IMR-90 (cell line): ENCODE measurements at regions not wholly inside any gene's neighbourhood (a gene's known extent, or its start where the extent isn't known, plus 50 kb on each side); places are given as distances from the start of the nearest gene placed in this dataset.

ENCODE experiments used
- ATAC-seq: fragments of 200-7000 bp; cut with Tn5 transposase; 2 replicates; pipeline ENCODE4 v1.9.1; 2020; ENCODE audit warnings: low read depth, mild to moderate bottlenecking, moderate library complexity
- BruUV-seq: library from RNA; stranded (reverse); fragments of 400-500 nt; replicated peaks from 2 replicates; lab custom pipeline; 2021; lab: Mats Ljungman, UMichigan
- CTCF ChIA-PET: fragments of 300-600 bp; formaldehyde crosslinking; extraction: SDS; loops from one replicate; lab custom pipeline; 2021; ENCODE audit warnings: antibody characterized with exemption; lab: Yijun Ruan, JAX
- POLR2A ChIA-PET: fragments of 300-600 bp; sonication (Branson Sonifier 250); formaldehyde crosslinking; loops from one replicate; lab custom pipeline; 2022; ENCODE audit warnings: antibody characterized with exemption; ENCODE audit not compliant: unreplicated experiment; lab: Charles Lee
- DNase-seq: peaks from one replicate; pipeline ENCODE4 v3.0.0; 2013
- H2AFZ ChIP-seq: replicated peaks from 2 replicates; pipeline ENCODE3; 2013; ENCODE audit warnings: low read length, mild to moderate bottlenecking; ENCODE audit not compliant: poor library complexity
- H2AK5ac ChIP-seq: 2 replicates; pipeline ENCODE4 v1.6.1; 2013; ENCODE audit warnings: low read depth, low read length, inconsistent platforms
- H2AK9ac ChIP-seq: replicated peaks from 2 replicates; pipeline ENCODE3; 2013; ENCODE audit warnings: mild to moderate bottlenecking, low read depth, low read length, moderate library complexity; ENCODE audit not compliant: poor library complexity
- H2BK120ac ChIP-seq: 2 replicates; pipeline ENCODE4 v1.6.1; 2013; ENCODE audit warnings: low read depth, low read length, inconsistent platforms
- H2BK15ac ChIP-seq: 3 replicates; pipeline ENCODE4 v1.6.1; 2013; ENCODE audit warnings: low read depth, low read length, inconsistent platforms
- H2BK20ac ChIP-seq: 2 replicates; pipeline ENCODE4 v1.6.1; 2013; ENCODE audit warnings: low read depth, mild to moderate bottlenecking, inconsistent platforms, low read length, moderate library complexity
- H2BK5ac ChIP-seq: 2 replicates; pipeline ENCODE4 v1.6.1; 2013; ENCODE audit warnings: mild to moderate bottlenecking, low read depth, low read length, inconsistent platforms; ENCODE audit not compliant: poor library complexity, severe bottlenecking
- H3K14ac ChIP-seq: replicated peaks from 2 replicates; pipeline ENCODE4 v1.6.1; 2013; ENCODE audit warnings: low read depth, low read length, inconsistent platforms
- H3K18ac ChIP-seq: 2 replicates; pipeline ENCODE4 v1.6.1; 2013; ENCODE audit warnings: low read depth, low read length, control low read depth
- H3K23ac ChIP-seq: 2 replicates; pipeline ENCODE4 v1.6.1; 2013; ENCODE audit warnings: low read depth, low read length, inconsistent platforms
- H3K27ac ChIP-seq: 2 replicates; pipeline ENCODE4 v1.5.1; 2013; ENCODE audit warnings: mild to moderate bottlenecking, control low read depth, low read length; ENCODE audit not compliant: insufficient read depth
- H3K27me3 ChIP-seq: 2 replicates; pipeline ENCODE4 v1.6.1; 2013; ENCODE audit warnings: low read length; ENCODE audit not compliant: control insufficient read depth, insufficient read depth
- H3K36me3 ChIP-seq: 2 replicates; pipeline ENCODE4 v1.6.1; 2013; ENCODE audit warnings: low read length, mixed read lengths; ENCODE audit not compliant: control insufficient read depth, insufficient read depth
- H3K4ac ChIP-seq: 2 replicates; pipeline ENCODE4 v1.6.1; 2013; ENCODE audit warnings: low read depth, low read length, inconsistent platforms
- H3K4me1 ChIP-seq: 2 replicates; pipeline ENCODE4 v1.6.1; 2013; ENCODE audit warnings: low read length, mixed read lengths; ENCODE audit not compliant: control insufficient read depth, insufficient read depth
- H3K4me2 ChIP-seq: 2 replicates; pipeline ENCODE4 v1.6.1; 2013; ENCODE audit warnings: low read depth, mild to moderate bottlenecking, control low read depth, low read length, moderate library complexity
- H3K4me3 ChIP-seq: 2 replicates; pipeline ENCODE4 v1.5.1; 2013; ENCODE audit warnings: low read depth, mild to moderate bottlenecking, control low read depth, low read length, moderate library complexity; ENCODE audit not compliant: insufficient read depth
- H3K56ac ChIP-seq: 2 replicates; pipeline ENCODE4 v1.6.1; 2013; ENCODE audit warnings: low read length, inconsistent platforms; ENCODE audit not compliant: insufficient read depth; ENCODE audit errors: extremely low read depth
- H3K79me1 ChIP-seq, 2 experiments: 2 replicates each; pipeline ENCODE4 v1.6.1; 2013; ENCODE audit warnings: low read length in 2 of 2, inconsistent platforms in 1 of 2, low read depth in 1 of 2
- H3K9ac ChIP-seq: 2 replicates; pipeline ENCODE4 v1.6.1; 2013; ENCODE audit warnings: low read depth, low read length, control low read depth
- H3K9me1 ChIP-seq: 2 replicates; pipeline ENCODE4 v1.6.1; 2013; ENCODE audit warnings: low read length, inconsistent platforms; ENCODE audit not compliant: insufficient read depth
- H3K9me3 ChIP-seq: 2 replicates; pipeline ENCODE4 v1.6.1; 2013; ENCODE audit warnings: low read length; ENCODE audit not compliant: control insufficient read depth, insufficient read depth
- H4K20me1 ChIP-seq: 2 replicates; pipeline ENCODE4 v1.6.1; 2013; ENCODE audit warnings: low read length, inconsistent platforms; ENCODE audit not compliant: insufficient read depth
- H4K5ac ChIP-seq: 2 replicates; pipeline ENCODE4 v1.6.1; 2013; ENCODE audit warnings: mild to moderate bottlenecking, low read depth, low read length, control low read depth
- H4K8ac ChIP-seq, 2 experiments: 2 replicates each; pipeline ENCODE4 v1.6.1; 2013; ENCODE audit warnings: low read depth in 2 of 2, low read length in 2 of 2, control low read depth in 1 of 2, inconsistent platforms in 1 of 2
- H4K91ac ChIP-seq: 2 replicates; pipeline ENCODE4 v1.6.1; 2013; ENCODE audit warnings: low read depth, low read length, inconsistent platforms; ENCODE audit not compliant: insufficient read depth
- BHLHE40 ChIP-seq: fragments of 150-350 bp; IDR thresholded peaks from 2 replicates; pipeline ENCODE4 v1.6.1; 2016; ENCODE audit warnings: mild to moderate bottlenecking, low read depth, low read length
- CEBPB ChIP-seq: IDR thresholded peaks from 2 replicates; pipeline ENCODE4 v1.6.1; 2012; ENCODE audit warnings: low read depth, low read length, improper control_type of control experiment
- CHD1 ChIP-seq: IDR thresholded peaks from 2 replicates; pipeline ENCODE4 v1.6.1; 2012; ENCODE audit warnings: low read depth, low read length, improper control_type of control experiment
- FOS ChIP-seq: fragments of 150-350 bp; IDR thresholded peaks from 2 replicates; pipeline ENCODE4 v1.6.1; 2016; ENCODE audit warnings: low read depth, low read length
- MAFK ChIP-seq: IDR thresholded peaks from 2 replicates; pipeline ENCODE4 v1.6.1; 2012; ENCODE audit warnings: low read depth, low read length, improper control_type of control experiment
- MAZ ChIP-seq: IDR thresholded peaks from 2 replicates; pipeline ENCODE4 v1.6.1; 2012; ENCODE audit warnings: low read depth, mild to moderate bottlenecking, low read length, improper control_type of control experiment, moderate library complexity, borderline replicate concordance
- MXI1 ChIP-seq: IDR thresholded peaks from 2 replicates; pipeline ENCODE4 v1.6.1; 2012; ENCODE audit warnings: low read depth, mild to moderate bottlenecking, low read length, moderate library complexity, borderline replicate concordance
- NFE2L2 ChIP-seq: fragments of 150-350 bp; IDR thresholded peaks from 2 replicates; pipeline ENCODE4 v1.6.1; 2016; ENCODE audit warnings: low read depth, mild to moderate bottlenecking, low read length
- POLR2A ChIP-seq: IDR thresholded peaks from 2 replicates; pipeline ENCODE4 v1.6.1; 2012; ENCODE audit warnings: mild to moderate bottlenecking, low read depth, low read length
- RAD21 ChIP-seq: IDR thresholded peaks from 2 replicates; pipeline ENCODE4 v1.6.1; 2012; ENCODE audit warnings: low read length, improper control_type of control experiment
- RCOR1 ChIP-seq: IDR thresholded peaks from 2 replicates; pipeline ENCODE4 v1.6.1; 2012; ENCODE audit warnings: mild to moderate bottlenecking, low read length, improper control_type of control experiment; ENCODE audit not compliant: insufficient replicate concordance
- RFX5 ChIP-seq: IDR thresholded peaks from 2 replicates; pipeline ENCODE4 v1.8.0; 2012; ENCODE audit warnings: low read depth, mild to moderate bottlenecking, low read length, moderate library complexity
- SMC3 ChIP-seq: fragments of 150-350 bp; IDR thresholded peaks from 2 replicates; pipeline ENCODE4 v1.6.1; 2016; ENCODE audit warnings: low read depth, mild to moderate bottlenecking, antibody characterized with exemption, low read length, moderate library complexity
- WGBS, 2 experiments: methylation state at CpG; one replicate each; pipeline versions ENCODE4 v1.1.5 to v1.1.7; 2013; ENCODE audit warnings: missing lambda C conversion rate in 2 of 2; ENCODE audit not compliant: insufficient read length in 1 of 2; ENCODE audit errors: extremely low coverage in 2 of 2; 5-methylcytosine and 5-hydroxymethylcytosine counted together
- dilution Hi-C: fragments of 300-500 bp; cut with HindIII; formaldehyde crosslinking; loops from one replicate; pipeline ENCODE4 v1.14.3; 2018; ENCODE audit warnings: low sequenced_read_pairs; ENCODE audit not compliant: unreplicated experiment
- in situ Hi-C: fragments of 300-500 bp; cut with MboI; formaldehyde crosslinking; loops from 3 replicates; pipeline ENCODE4 v1.14.3; 2019; ENCODE audit warnings: low sequenced_read_pairs, inconsistent platforms, mixed read lengths
- intact Hi-C: fragments of 100-400 bp; cut with micrococcal nuclease; formaldehyde crosslinking; loops from 2 replicates; pipeline ENCODE4 v1.10.0; 2022
- TF ChIP-seq, protein P1 (sequence below): conservative IDR thresholded peaks from 2 replicates; pipeline ENCODE4 v1.5.1; 2012; ENCODE audit warnings: mild to moderate bottlenecking, low read depth, low read length, improper control_type of control experiment
- TF ChIP-seq, protein P2 (sequence below): fragments of 150-350 bp; IDR thresholded peaks from 2 replicates; pipeline ENCODE4 v1.6.1; 2016; ENCODE audit warnings: low read depth, mild to moderate bottlenecking, low read length, moderate library complexity, borderline replicate concordance
- TF ChIP-seq, protein P3 (sequence below): fragments of 150-350 bp; IDR thresholded peaks from 2 replicates; pipeline ENCODE4 v1.6.1; 2017; ENCODE audit warnings: mild to moderate bottlenecking, antibody characterized with exemption, low read length, low read depth

DNA sequence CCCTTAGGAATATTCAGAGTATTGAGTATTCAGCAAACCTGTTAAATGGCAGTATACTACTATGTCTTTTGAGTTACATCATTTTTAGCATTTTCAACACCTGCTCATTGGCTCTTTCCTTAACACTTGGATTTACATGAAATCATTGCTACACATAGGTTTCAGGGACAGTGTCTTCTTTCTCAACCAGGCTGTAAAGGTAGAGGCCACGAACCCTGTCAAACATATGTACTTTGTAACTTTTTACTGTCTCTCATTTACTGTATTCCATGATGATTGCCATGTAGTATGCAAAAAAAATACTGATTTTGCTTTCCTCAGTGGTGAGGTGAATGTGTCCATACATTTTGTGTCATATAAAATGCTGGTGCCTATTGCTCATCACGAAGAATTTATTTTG lies 264.4 kb downstream of the SLCO4C1 start:
- no CpG with 5 or more reads among the region's 2 CpGs for WGBS, 2 experiments
- no peak overlapping the region for H3K9ac ChIP-seq
- H3K14ac ChIP-seq: no peak overlapping the region
- in situ Hi-C loops (no loop called here), intact Hi-C loops (no loop called here), dilution Hi-C loops (no loop called here)
- no peak overlapping the region for H2BK120ac ChIP-seq
- no peak overlapping the region for H2BK15ac ChIP-seq
- no peak overlapping the region for H3K4me2 ChIP-seq
- no peak overlapping the region for H3K56ac ChIP-seq
- H2BK20ac ChIP-seq: no peak overlapping the region
- no peak overlapping the region for H3K4me3 ChIP-seq
- TF ChIP-seq NFE2L2: no peak
- no peak for TF ChIP-seq RFX5
- TF ChIP-seq POLR2A: no peak
- no peak for TF ChIP-seq RAD21
- no peak for TF ChIP-seq FOS
- no peak for TF ChIP-seq MAFK
- no peak for TF ChIP-seq MXI1
- no peak for TF ChIP-seq MAZ
- no peak for TF ChIP-seq CEBPB
- TF ChIP-seq, protein P1, sequence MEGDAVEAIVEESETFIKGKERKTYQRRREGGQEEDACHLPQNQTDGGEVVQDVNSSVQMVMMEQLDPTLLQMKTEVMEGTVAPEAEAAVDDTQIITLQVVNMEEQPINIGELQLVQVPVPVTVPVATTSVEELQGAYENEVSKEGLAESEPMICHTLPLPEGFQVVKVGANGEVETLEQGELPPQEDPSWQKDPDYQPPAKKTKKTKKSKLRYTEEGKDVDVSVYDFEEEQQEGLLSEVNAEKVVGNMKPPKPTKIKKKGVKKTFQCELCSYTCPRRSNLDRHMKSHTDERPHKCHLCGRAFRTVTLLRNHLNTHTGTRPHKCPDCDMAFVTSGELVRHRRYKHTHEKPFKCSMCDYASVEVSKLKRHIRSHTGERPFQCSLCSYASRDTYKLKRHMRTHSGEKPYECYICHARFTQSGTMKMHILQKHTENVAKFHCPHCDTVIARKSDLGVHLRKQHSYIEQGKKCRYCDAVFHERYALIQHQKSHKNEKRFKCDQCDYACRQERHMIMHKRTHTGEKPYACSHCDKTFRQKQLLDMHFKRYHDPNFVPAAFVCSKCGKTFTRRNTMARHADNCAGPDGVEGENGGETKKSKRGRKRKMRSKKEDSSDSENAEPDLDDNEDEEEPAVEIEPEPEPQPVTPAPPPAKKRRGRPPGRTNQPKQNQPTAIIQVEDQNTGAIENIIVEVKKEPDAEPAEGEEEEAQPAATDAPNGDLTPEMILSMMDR: no peak
- TF ChIP-seq SMC3: no peak
- no peak for TF ChIP-seq BHLHE40
- TF ChIP-seq, protein P2, sequence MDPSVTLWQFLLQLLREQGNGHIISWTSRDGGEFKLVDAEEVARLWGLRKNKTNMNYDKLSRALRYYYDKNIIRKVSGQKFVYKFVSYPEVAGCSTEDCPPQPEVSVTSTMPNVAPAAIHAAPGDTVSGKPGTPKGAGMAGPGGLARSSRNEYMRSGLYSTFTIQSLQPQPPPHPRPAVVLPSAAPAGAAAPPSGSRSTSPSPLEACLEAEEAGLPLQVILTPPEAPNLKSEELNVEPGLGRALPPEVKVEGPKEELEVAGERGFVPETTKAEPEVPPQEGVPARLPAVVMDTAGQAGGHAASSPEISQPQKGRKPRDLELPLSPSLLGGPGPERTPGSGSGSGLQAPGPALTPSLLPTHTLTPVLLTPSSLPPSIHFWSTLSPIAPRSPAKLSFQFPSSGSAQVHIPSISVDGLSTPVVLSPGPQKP: no peak
- TF ChIP-seq RCOR1: no peak
- TF ChIP-seq, protein P3, sequence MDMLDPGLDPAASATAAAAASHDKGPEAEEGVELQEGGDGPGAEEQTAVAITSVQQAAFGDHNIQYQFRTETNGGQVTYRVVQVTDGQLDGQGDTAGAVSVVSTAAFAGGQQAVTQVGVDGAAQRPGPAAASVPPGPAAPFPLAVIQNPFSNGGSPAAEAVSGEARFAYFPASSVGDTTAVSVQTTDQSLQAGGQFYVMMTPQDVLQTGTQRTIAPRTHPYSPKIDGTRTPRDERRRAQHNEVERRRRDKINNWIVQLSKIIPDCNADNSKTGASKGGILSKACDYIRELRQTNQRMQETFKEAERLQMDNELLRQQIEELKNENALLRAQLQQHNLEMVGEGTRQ: no peak
- no peak for TF ChIP-seq CHD1
- H4K91ac ChIP-seq: no peak overlapping the region
- no peak overlapping the region for H3K27ac ChIP-seq
- H2AK9ac ChIP-seq: no peak overlapping the region
- no peak for ATAC-seq
- H3K36me3 ChIP-seq: no peaks in the 10 kb centered on the region
- BruUV-seq: no TSS peak
- no peak overlapping the region for H2AK5ac ChIP-seq
- POLR2A ChIA-PET: no interaction called here
- no peaks in the 10 kb centered on the region for H3K4me1 ChIP-seq
- H4K8ac ChIP-seq: no peak overlapping the region
- CTCF ChIA-PET: no interaction called here
- H4K20me1 ChIP-seq: no peaks in the 10 kb centered on the region
- no peaks in the 10 kb centered on the region for H3K79me1 ChIP-seq
- H3K23ac ChIP-seq: no peak overlapping the region
- H4K5ac ChIP-seq: no peak overlapping the region
- no peak overlapping the region for H2AFZ ChIP-seq
- H3K27me3 ChIP-seq: no peaks in the 10 kb centered on the region
- no peak overlapping the region for H3K4ac ChIP-seq
- H3K18ac ChIP-seq: no peak overlapping the region
- no peak overlapping the region for H2BK5ac ChIP-seq
- no peaks in the 10 kb centered on the region for H3K9me1 ChIP-seq
- H3K9me3 ChIP-seq: no peaks in the 10 kb centered on the region
- no peak for DNase-seq
